Fibroblast of peridontal ligament (primary cell): ENCODE measurements at regions not wholly inside any gene's neighbourhood (a gene's known extent, or its start where the extent isn't known, plus 50 kb on each side); places are given as distances from the start of the nearest gene placed in this dataset.
A peak's percentile ranks its signal among the peaks of the same experiment; 100 is the strongest.

Experiments
- DNase-seq: peaks from one replicate; pipeline ENCODE4 v3.0.0-alpha.2; 2010; ENCODE audit errors: extremely low read depth

- DNase-seq = no peak
Measured at GRCh38 chr10:83577421-83577820, 561.9 kb upstream of the GHITM start.

GRCh38 chr10:83580373-83581012 is 558.8 kb upstream of the GHITM start:
- DNase-seq = no peak

- DNase-seq = no peak
Measured at GRCh38 chr10:83582407-83583095, 556.8 kb upstream of the GHITM start.

GRCh38 chr10:83585686-83586085 is 553.6 kb upstream of the GHITM start:
- DNase-seq = no peak

- no peak for DNase-seq
Measured at GRCh38 chr10:83592337-83592935, 546.9 kb upstream of the GHITM start.

GRCh38 chr10:83603708-83604107 is 535.6 kb upstream of the GHITM start:
- DNase-seq = no peak

GRCh38 chr10:83605783-83606630 is 533.3 kb upstream of the GHITM start:
- DNase-seq = no peak

GRCh38 chr10:83607959-83608745 is 531.2 kb upstream of the GHITM start:
- no peak for DNase-seq

- peak; percentile 19 for DNase-seq
Measured at GRCh38 chr10:83612050-83612449, 527.3 kb upstream of the GHITM start.

GRCh38 chr10:83612746-83613145 is 526.6 kb upstream of the GHITM start:
- no peak for DNase-seq

GRCh38 chr10:83617172-83617571 is 522.1 kb upstream of the GHITM start:
- DNase-seq = no peak

GRCh38 chr10:83617692-83618545 is 521.4 kb upstream of the GHITM start:
- no peak for DNase-seq

GRCh38 chr10:83625831-83626360 is 513.4 kb upstream of the GHITM start:
- no peak for DNase-seq

- no peak for DNase-seq
Measured at GRCh38 chr10:83632701-83633100, 506.6 kb upstream of the GHITM start.

GRCh38 chr10:83633547-83633946 is 505.8 kb upstream of the GHITM start:
- no peak for DNase-seq

GRCh38 chr10:83636826-83637225 is 502.5 kb upstream of the GHITM start:
- DNase-seq = no peak

- no peak for DNase-seq
Measured at GRCh38 chr10:83647526-83647925, 491.8 kb upstream of the GHITM start.

GRCh38 chr10:83648201-83648600 is 491.1 kb upstream of the GHITM start:
- DNase-seq = no peak

- no peak for DNase-seq
Measured at GRCh38 chr10:83649471-83649870, 489.8 kb upstream of the GHITM start.

- no peak for DNase-seq
Measured at GRCh38 chr10:83654689-83655088, 484.6 kb upstream of the GHITM start.
